GM13976 (cell line): ENCODE measurements at regions not wholly inside any gene's neighbourhood (a gene's known extent, or its start where the extent isn't known, plus 50 kb on each side); places are given as distances from the start of the nearest gene placed in this dataset.

Experiments
- DNase-seq: peaks from one replicate; pipeline ENCODE4 v3.0.0; 2012; ENCODE audit warnings: low spot score
- in situ Hi-C: fragments of 300-500 bp; cut with MboI; formaldehyde crosslinking; loops from one replicate; pipeline ENCODE4 v1.12.0; 2022; ENCODE audit warnings: low sequenced_read_pairs, mixed read lengths, inconsistent platforms; ENCODE audit not compliant: unreplicated experiment
- TF ChIP-seq, protein P1 (sequence below): IDR thresholded peaks from 2 replicates; pipeline ENCODE4 v1.5.1; 2012; ENCODE audit warnings: borderline replicate concordance, mild to moderate bottlenecking; ENCODE audit not compliant: insufficient read depth; ENCODE audit errors: extremely low read depth, missing control alignments, control extremely low read depth

DNA sequence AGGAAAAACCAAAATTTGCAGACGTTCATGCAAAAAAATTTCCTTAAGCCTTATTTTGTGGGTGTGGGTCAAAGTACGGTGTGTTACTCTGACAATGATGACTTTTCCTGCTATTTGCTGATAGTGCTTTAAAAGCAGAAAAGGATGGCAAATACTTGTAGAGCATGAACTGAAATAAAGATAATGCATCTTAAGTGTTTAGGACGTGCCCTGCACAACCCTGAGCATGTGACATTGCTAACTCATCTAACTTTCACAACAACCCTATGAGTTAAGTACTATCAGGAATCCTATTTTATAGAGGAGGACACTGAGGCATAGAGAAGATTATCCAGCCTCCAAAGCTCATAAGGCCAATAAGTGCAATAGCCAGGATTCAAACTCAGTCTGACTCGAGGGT is 143.3 kb downstream of the RNF152 start:
- TF ChIP-seq, protein P1, sequence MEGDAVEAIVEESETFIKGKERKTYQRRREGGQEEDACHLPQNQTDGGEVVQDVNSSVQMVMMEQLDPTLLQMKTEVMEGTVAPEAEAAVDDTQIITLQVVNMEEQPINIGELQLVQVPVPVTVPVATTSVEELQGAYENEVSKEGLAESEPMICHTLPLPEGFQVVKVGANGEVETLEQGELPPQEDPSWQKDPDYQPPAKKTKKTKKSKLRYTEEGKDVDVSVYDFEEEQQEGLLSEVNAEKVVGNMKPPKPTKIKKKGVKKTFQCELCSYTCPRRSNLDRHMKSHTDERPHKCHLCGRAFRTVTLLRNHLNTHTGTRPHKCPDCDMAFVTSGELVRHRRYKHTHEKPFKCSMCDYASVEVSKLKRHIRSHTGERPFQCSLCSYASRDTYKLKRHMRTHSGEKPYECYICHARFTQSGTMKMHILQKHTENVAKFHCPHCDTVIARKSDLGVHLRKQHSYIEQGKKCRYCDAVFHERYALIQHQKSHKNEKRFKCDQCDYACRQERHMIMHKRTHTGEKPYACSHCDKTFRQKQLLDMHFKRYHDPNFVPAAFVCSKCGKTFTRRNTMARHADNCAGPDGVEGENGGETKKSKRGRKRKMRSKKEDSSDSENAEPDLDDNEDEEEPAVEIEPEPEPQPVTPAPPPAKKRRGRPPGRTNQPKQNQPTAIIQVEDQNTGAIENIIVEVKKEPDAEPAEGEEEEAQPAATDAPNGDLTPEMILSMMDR = no peak
- no peak for DNase-seq
- in situ Hi-C loops = no loop called here

DNA sequence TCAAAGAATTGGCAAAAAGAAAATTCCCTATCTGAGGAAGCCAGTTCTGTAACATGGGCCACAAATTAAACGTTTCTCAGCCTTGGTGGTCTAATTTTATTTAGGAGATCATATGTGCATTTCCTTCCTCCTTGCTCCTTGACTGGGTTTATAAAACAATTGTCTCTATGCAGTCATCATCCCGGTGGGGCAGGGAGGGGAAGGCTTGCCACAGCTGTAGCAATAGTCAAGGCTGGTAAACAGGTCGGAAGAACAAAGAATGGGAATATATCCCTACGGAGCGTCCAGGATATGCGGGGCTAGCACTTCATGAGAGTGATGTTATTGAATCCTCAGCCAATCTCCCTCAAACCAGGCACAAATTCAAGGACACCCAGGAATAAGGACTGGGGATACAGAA is 143.8 kb downstream of the RNF152 start:
- no peak for DNase-seq
- in situ Hi-C loops = no loop called here
- TF ChIP-seq, protein P1 = no peak

DNA sequence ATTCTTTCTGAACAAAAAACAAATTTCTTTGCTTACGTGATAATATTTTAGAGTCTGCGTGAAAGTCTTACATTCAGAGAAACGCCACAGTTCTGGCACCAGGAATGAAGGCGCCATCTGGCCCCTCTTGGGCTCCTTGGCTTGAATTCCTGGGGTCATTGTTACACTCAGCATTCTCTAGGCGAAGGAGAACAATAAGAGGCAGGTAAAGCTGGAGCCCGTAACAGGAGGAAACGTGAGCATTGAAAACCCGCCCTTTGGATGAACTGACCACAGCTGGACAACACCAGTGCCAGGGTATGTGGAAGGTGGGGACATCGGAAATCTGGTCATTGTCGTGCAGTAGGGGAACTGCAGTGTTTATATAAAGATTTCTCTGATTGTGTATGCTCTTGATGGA is 144.8 kb downstream of the RNF152 start:
- DNase-seq = no peak
- in situ Hi-C loops = no loop called here
- TF ChIP-seq, protein P1 = no peak

DNA sequence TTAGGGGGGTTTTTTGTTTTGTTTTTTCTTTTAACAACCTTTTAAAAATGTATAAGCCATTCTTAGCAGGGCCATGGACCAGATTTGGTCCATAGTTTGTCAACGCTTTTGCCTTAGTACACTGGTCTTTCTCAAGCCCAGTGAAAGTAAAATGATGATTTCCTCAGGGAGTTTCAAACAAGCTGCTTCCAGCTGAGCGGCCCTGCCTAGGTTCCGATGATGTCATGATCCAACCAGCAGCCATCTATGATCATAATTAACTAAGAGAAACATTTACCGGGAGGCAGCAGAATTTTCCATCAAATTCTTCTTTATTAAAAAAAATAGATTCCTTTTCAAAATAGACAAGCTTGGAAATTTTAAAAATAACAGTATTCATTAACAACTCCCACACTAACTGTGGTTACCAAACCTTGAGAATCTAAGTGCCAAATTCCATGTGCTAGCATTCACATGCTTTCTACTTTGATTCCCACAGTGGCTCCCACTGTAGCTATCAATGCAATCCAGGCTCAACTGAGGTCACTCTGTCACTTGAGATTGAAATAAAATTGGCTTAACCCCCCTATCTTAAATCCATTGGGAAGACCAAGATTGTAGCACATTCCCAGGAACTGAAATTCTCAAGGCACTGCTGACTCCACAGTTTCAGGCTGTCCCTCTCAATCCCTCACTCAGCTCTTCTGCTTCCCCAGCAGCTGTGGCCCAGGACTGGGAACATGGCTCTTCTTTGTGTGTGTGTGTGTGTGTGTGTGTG is 148.9 kb downstream of the RNF152 start:
- in situ Hi-C loops = no loop called here
- TF ChIP-seq, protein P1 = no peak
- DNase-seq = no peak

DNA sequence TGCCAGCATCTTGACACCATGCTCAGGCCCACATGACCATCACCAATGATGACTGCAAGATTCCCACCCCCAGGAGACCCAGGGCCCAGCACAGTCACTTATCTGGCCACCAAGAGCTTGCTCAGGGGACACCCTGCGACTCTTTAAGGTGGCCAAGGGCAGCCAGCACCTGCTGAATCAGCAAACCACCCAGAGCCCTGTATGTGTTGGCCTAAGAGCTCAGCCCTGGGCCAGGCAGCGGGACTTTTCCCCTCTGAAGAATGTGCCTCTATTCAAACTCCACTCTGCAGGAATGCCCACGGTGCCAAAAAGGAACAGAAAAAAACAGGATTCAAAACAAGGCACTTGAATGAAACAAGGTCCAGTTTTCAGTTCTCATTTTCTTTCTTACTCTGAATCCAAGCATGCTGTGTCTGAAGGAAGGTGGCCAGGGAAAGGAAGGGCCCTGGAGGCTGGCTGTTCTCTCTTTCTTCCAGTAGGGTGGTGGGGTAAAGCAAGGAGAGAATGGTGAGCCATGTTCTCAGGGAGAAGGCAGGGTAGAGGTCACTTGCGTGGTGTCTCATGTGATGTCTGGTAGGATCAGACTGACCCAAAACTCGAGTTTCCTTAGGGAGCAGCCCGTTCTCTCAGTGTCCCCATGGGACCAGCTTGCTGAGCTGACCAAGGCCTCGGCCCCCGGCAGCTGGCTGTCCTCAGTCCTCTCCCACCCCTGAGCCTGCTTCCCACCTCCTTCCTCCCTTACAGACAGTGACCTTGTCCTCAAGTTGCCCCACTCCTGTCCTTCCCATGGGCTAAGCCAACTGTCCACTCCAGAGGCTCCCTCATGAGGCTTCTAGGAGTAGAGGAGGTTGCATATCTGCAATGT is 150.0 kb downstream of the RNF152 start:
- TF ChIP-seq, protein P1 = no peak
- in situ Hi-C loops = no loop called here
- no peak for DNase-seq

DNA sequence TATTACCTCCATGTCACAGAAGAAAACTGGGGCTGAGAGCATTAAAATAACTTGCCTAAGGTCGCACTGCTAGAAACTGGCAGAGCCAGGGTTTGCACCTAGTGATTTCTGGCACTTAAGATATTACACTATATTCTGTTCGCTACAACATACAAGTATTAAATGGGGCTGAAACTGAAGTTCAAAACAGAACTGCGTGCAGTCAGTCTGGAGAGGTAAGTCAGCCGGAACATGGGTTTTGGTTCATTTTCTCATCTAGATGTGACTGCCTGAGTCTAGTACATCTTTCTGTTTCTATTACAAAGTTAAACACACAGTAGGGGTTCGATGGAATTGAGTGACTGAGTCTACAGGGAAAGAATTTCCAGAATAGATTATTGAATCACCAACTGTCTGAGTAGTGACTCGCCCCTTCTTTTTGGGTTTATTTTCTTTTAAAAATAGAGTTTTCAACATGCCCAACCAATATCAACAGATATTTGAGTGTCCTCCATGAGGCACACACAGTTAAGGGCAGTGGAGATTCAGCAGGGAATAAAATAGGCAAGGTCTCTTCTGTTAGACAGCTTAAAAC is 150.8 kb downstream of the RNF152 start:
- TF ChIP-seq, protein P1 = no peak
- in situ Hi-C loops = no loop called here
- DNase-seq = no peak
